Mucosa of descending colon (tissue), 3 donors: ENCODE measurements at regions not wholly inside any gene's neighbourhood (a gene's known extent, or its start where the extent isn't known, plus 50 kb on each side); places are given as distances from the start of the nearest gene placed in this dataset.

Source experiments
- ATAC-seq: fragments of 200-7000 bp; cut with Tn5 transposase; one replicate; pipeline ENCODE4 v1.9.1; 2020; ENCODE audit warnings: mild to moderate bottlenecking, moderate library complexity
- DNase-seq, 3 donors: peaks; one replicate each; pipeline ENCODE4 v3.0.0-alpha.2; 2020
- H3K36me3 ChIP-seq: fragments of 200-600 bp; one replicate; pipeline ENCODE4 v1.8.0; 2021; ENCODE audit warnings: low read depth, mild to moderate bottlenecking
- H3K4me1 ChIP-seq: fragments of 200-600 bp; one replicate; pipeline ENCODE4 v1.8.0; 2021; ENCODE audit warnings: low read depth, mild to moderate bottlenecking
- H3K4me3 ChIP-seq: fragments of 200-600 bp; one replicate; pipeline ENCODE4 v1.8.0; 2021; ENCODE audit warnings: mild to moderate bottlenecking
- H3K9me3 ChIP-seq: fragments of 200-600 bp; one replicate; pipeline ENCODE4 v1.8.0; 2021; ENCODE audit warnings: mild to moderate bottlenecking
- intact Hi-C, 2 donors: fragments of 100-400 bp; cut with DNase I in 1 of 2; cut with micrococcal nuclease in 1 of 2; formaldehyde crosslinking; loops; one replicate each; pipeline versions ENCODE4 v1.11.0 to v1.11.1; 2022; cut with DNase I, micrococcal nuclease
- TF ChIP-seq, protein P1 (sequence below): fragments of 200-600 bp; IDR thresholded peaks from one replicate; pipeline ENCODE4 v1.8.0; 2022; ENCODE audit warnings: antibody characterized with exemption, mild to moderate bottlenecking
- donor health status: DM: no; HTN: no; CAD: no; lungs with moderate emphysema.
- donor health status: DM: no; HTN: no; CAD: no.
- donor health status: DM: no; HTN: yes; CAD: no.

DNA sequence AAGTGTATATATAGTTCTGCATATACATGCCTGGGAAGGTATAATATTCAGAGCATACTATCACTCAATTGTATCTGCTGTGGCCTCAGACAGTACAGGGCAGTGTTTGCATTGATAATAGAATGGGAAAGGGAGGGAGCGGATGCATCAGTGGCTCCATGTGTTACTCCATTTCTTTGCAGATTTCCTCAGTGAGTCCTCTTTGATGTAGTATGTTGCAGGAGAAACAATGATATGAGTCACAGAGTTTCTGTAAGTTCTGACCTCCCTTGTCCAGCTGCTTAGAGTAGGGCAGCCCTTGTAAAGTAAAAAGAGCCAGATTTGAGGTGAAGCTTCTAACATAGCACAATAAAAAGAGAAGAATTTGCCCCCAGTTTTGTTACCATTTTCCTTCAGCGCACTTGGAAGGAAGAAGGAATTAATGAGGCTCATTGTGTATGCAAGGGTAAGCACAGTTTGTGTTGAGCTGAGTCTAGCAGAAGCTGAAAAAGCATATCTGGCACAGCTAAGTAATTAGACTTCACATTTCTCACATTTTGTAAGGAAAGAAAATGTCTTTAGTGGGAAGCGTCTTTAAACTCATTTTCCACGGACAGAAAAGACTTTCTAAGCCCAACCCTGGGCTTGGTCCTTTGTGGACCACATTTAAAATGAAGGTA, 555.8 kb upstream of the IL12A start:
- Histone ChIP-seq H3K36me3 (no peaks in the 10 kb centered on the region), H3K4me3 (no peak overlapping the region), H3K4me1 (no peaks in the 10 kb centered on the region), H3K9me3 (no peaks in the 10 kb centered on the region)
- no peak for DNase-seq
- TF ChIP-seq, protein P1, sequence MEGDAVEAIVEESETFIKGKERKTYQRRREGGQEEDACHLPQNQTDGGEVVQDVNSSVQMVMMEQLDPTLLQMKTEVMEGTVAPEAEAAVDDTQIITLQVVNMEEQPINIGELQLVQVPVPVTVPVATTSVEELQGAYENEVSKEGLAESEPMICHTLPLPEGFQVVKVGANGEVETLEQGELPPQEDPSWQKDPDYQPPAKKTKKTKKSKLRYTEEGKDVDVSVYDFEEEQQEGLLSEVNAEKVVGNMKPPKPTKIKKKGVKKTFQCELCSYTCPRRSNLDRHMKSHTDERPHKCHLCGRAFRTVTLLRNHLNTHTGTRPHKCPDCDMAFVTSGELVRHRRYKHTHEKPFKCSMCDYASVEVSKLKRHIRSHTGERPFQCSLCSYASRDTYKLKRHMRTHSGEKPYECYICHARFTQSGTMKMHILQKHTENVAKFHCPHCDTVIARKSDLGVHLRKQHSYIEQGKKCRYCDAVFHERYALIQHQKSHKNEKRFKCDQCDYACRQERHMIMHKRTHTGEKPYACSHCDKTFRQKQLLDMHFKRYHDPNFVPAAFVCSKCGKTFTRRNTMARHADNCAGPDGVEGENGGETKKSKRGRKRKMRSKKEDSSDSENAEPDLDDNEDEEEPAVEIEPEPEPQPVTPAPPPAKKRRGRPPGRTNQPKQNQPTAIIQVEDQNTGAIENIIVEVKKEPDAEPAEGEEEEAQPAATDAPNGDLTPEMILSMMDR: no peak
- ATAC-seq: no peak
- intact Hi-C loops: no loop called here

DNA sequence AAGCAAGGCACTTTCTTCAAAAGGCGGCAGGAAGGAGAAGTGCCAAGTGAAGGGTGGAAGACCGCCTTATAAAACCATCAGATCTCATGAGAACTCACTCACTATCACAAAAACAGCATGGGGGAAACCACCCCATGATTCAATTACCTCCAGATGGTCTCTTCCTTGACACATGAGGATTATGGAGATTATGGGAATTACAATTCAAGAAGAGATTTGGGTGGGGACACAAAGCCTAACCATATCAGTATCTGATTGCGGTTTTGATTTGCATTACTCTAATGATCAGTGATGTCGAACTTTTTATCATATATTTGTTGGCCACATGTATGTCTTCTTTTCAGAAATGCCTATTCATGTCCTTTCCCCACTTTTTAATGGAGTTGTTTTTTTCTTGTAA, 549.3 kb upstream of the IL12A start:
- Histone ChIP-seq H3K9me3 (no peaks in the 10 kb centered on the region), H3K36me3 (no peaks in the 10 kb centered on the region), H3K4me3 (no peak overlapping the region), H3K4me1 (no peaks in the 10 kb centered on the region)
- intact Hi-C loops: no loop called here
- TF ChIP-seq, protein P1: no peak
- DNase-seq (no peak), ATAC-seq (no peak)

DNA sequence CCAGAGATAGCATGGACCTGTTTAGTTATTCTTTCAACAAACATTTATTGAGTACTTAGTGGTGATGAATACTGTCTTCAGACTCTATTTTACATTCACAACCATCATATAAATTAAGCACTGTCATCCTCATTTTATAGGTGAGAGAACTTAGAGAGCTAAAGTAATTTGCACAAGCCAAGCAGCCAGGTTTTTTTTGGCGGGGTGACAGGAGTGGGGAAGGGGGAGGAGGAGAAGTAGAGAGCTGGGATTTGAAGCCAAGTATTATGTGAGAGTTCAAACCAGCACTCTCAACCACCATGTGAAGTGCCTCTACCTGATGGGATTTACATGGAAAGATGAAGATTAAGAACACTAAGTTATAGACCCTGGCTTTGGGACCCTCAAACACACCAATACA, 547.4 kb upstream of the IL12A start:
- H3K4me1 ChIP-seq: no peaks in the 10 kb centered on the region
- no peaks in the 10 kb centered on the region for H3K9me3 ChIP-seq
- intact Hi-C loops: no loop called here
- ATAC-seq (no peak), DNase-seq (no peak)
- H3K36me3 ChIP-seq: no peaks in the 10 kb centered on the region
- TF ChIP-seq, protein P1: no peak
- H3K4me3 ChIP-seq: no peak overlapping the region

DNA sequence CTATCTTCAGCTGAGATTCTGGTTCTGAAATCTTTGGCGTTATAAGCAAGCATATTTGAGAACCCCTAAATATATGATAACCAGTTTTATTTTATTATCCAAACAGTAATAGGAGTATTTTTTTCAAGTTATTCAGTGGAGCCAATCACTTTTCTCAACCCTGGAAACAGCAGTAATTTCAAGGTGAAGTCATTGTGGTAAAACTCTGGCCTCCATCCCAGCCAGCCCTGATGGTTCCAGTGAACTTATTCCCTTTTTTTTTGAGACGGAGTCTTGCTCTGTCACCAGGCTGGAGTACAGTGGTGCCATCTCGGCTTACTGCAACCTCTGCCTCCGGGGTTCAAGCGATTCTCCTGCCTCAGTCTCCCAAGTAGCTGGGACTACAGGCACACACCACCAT, 545.4 kb upstream of the IL12A start:
- no peak for DNase-seq
- no peak overlapping the region for H3K4me3 ChIP-seq
- H3K9me3 ChIP-seq: no peaks in the 10 kb centered on the region
- ATAC-seq: no peak
- TF ChIP-seq, protein P1: no peak
- no peaks in the 10 kb centered on the region for H3K4me1 ChIP-seq
- H3K36me3 ChIP-seq: no peaks in the 10 kb centered on the region
- intact Hi-C loops: no loop called here

DNA sequence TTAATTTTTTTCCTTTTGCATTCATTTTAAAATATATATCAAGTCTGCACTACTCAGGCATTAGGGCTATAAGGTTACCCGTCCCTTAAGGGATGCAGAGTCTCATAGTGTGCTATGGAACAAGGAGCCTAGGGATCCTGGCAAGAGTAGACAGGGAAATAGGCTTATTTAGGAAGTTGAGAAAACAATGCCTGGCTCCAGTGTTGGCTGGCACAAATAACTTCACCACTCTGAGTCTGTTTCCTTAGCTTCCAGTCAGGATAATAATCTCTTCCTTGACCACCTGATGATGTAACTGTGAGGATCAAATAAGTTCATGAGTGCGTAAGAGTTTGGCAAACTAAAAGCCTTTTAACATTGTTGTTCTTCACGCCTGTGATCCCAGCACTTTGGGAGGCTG, 540.8 kb upstream of the IL12A start:
- no peak for ATAC-seq
- TF ChIP-seq, protein P1: no peak
- DNase-seq: no peak
- Histone ChIP-seq H3K36me3 (no peaks in the 10 kb centered on the region), H3K4me3 (no peak overlapping the region), H3K9me3 (no peaks in the 10 kb centered on the region), H3K4me1 (no peaks in the 10 kb centered on the region)
- intact Hi-C loops: no loop called here

DNA sequence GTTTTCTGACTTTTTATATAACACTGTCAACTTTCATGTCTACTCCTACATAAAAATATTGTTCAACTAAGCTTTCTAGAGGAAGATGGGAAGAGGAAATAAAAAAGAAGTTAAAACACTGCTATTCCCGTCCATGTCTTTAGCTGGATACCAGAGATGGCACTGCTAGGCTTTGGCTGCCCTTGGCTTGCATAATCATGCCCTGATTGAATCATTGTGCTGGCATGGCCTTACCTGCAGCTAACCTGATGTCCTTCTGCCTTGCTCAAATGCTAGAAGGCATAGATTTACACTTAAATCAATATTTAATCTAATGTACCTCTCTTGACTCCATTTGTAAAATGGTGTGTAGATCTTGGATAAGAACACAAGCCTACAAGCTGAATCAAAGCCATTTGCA, 539.7 kb upstream of the IL12A start:
- Histone ChIP-seq H3K4me3 (no peak overlapping the region), H3K36me3 (no peaks in the 10 kb centered on the region), H3K4me1 (no peaks in the 10 kb centered on the region), H3K9me3 (no peaks in the 10 kb centered on the region)
- intact Hi-C loops: no loop called here
- no peak for ATAC-seq
- TF ChIP-seq, protein P1: no peak
- no peak for DNase-seq
